NCI-H82 (cell line): ENCODE measurements at regions not wholly inside any gene's neighbourhood (a gene's known extent, or its start where the extent isn't known, plus 50 kb on each side); places are given as distances from the start of the nearest gene placed in this dataset.

Experiments
- DNase-seq: peaks from one replicate; lab custom pipeline; 2025; lab: John Stamatoyannopoulos, UW

DNA sequence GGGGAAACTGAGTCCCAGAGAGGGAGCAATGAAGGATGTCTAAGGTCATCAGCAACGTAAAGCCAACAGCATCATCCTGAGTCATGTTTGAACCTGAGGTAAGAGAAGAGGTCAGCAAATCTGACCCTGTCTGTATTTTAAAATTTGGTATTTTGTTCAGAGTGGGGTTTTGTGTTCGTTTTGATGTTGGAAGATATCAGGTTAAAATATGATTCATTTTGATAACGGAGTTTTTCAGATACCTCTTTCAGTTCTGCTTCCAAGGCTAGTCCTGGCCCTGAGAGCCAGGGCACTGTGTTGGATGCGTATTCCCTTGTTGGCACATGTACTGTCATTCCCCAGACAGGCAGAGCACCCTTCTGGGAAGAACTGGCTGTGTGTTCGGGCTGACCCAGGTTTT lies 291.0 kb downstream of the NSG2 start:
- DNase-seq = no peak

DNA sequence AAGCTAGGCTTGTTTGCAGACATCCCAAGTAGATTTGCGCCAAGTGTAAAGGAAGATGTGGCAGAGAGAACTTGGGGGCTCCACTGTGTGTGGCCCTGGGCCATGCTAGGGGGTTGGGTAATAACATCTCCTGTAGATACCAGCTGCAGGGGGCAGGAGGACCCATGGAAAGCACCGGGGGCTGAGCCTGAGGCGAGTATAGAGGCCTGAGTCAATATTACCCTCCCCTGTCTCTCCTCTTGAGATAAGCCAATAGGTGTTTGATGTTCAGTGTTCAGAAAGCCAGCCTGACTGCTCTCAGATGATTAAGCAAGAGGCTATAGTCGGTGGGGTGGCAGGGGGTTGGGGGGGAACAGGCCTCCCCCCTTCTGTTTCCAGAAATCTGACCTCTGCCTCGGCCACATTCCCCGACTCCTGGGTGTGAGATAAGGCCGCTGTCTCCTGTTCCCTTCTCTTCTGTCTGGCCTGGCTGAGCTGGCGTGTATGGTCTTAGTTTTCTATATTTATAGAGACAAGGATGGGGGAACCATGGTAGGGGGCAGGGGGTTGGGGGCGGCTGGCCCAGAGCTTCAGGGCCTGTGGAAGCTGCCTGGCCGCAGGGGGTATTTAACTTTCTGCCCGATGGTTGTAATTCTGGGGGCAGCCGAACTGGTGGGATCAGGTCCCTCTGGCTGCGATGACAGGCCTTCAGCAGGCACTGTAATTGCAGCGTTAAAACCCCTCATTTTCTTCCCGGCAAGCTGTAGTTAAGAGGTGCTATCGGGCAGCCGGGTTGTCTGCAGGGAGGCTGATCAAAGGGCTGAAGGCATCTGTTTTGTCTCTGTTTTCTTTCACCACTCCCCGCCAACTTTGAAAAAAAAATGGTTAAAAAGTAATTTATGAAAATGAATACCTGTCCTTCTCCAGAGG lies 292.0 kb downstream of the NSG2 start:
- no peak for DNase-seq

GRCh38 chr5:174338185-174339010 lies 292.9 kb downstream of the NSG2 start:
- no peak for DNase-seq

GRCh38 chr5:174339130-174339529 lies 293.6 kb downstream of the NSG2 start:
- DNase-seq = no peak

DNA sequence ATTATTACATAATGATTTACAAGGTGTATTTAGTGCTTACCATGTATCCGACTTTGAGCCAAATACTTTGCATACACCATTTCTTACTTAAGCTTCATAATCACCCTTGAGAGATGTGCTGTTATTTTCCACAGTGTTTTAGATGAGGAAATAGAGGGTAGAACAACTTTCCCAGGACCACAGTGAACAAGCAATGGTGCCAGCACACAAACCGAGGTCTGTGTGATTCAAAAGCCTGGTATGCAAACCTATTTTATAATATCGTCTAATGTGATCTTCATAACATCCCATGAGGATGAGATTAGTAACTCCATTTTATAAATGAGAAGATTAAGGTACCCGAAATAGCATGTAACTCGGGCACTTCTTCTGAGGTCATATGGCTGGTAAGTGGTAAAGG lies 294.7 kb downstream of the NSG2 start:
- DNase-seq = no peak

DNA sequence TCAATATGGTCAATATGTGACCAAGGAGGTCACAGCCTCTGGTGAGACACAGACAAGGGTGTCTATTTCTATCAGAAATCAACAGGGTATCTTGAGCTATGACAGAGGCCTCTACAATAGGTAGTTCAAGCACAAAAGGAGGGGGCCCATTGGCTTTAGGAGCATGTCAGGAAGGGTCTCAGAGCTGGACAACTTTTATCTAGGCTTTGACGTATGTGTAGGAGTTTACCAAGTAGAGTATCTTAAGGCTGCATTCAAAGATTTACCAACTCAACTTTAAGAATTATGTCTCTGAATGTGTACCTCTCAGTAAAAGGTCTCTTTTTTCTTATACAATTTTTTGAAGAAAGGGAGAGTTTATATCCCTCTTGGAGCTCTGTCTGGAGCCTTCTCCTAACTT lies 297.2 kb downstream of the NSG2 start:
- no peak for DNase-seq

DNA sequence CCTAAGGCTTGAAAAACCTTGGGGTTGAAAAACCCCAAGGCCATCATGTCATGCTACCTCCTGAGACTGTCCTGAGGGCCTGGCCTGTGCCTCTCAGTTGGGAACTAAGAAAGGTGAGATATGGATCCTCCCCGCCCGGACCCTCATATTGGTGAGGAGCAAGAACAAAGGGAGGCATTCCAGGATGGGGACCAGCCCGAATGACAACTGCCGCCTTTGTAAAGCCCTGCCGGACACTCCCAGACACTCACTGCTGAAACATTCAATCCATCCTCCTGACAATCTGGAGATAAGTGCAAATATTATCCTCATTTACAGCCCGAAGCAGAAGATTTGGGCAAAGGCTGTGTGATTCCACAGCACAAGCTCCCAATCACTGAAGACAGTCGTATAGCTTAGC lies 298.3 kb downstream of the NSG2 start:
- no peak for DNase-seq

GRCh38 chr5:174344335-174344734 lies 298.8 kb downstream of the NSG2 start:
- DNase-seq = no peak

GRCh38 chr5:174347183-174347582 lies 301.7 kb downstream of the NSG2 start:
- no peak for DNase-seq

- no peak for DNase-seq
Observed at GRCh38 chr5:174348311-174348981, 302.9 kb downstream of the NSG2 start.

DNA sequence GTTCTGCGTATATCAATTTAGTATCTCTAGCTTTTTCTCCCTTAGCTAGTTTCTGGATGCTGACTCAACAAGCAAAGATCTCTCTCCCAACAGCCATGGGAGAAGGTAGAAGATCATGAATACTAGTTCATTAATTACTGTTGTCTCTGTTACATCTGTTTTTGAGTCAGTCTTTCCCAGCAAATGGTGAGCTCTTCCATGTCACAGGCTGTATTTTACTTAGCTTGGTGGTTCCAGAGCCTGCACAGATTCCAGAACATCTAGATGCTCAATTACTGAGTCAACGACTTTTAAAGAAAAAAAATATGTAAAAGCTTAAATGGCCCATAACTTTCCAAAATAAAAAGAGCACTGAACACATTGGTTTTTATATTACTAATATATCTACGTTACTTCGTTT lies 307.2 kb downstream of the NSG2 start:
- DNase-seq = no peak

GRCh38 chr5:174354571-174354970 lies 309.1 kb downstream of the NSG2 start:
- DNase-seq = no peak

DNA sequence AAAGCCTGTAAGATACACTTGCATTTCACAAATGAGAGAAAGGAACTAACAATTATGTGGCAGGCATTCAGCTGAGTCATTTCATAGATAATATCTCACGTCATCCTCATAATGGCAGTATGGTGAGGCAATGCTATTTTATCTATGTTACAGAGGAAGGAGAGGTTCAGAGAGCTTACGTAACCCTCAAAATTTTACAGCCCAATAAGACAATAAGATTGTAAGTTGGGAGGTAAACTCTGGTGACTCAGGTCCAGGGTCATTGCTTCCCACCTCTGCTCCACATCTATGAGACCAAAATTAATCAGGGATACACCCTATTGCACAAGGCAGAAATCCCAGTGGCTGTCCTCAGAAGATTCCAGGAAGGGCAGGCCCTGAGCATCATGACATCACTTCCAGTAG lies 309.7 kb downstream of the NSG2 start:
- no peak for DNase-seq

- DNase-seq = no peak
Observed at GRCh38 chr5:174355995-174356394, 310.5 kb downstream of the NSG2 start.

- no peak for DNase-seq
Observed at GRCh38 chr5:174356536-174356935, 311.0 kb downstream of the NSG2 start.

DNA sequence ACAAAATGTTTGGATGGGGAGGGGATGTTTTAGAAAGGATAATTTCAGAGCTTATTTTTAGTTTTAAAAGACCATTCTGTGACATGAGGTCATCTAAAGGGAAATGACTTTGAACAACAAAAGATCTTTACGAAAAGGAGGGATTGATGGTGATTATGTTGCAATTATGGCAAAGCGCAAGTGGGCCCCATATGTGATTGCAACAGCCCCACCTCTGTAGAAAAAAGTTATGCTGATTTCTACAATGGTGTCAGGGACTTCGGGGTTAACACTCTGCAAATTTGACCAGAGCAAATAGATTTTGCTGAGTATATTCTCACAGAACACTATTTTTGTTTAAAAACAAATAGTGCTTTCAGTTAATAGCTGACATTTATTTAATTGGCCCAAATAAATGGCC lies 312.8 kb downstream of the NSG2 start:
- DNase-seq = no peak

DNA sequence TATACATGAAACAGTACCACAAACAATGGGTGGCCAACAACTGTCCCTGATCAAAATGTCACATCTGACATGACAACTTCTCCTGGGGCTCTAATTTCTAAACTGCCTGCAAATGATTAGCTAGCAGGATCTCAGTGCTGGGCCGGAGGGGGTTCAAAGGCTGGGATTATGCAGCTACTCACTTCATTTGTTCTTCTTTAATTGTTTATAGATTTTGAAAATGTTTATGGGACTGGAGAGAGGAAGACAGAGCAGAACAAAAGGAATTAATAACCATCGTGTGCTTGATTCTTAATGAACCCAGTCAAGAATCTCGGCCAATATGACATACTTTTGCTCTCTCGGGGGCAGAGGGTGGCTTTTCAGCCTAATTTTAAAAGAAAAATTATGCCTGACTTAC lies 313.6 kb downstream of the NSG2 start:
- no peak for DNase-seq

- DNase-seq = no peak
Observed at GRCh38 chr5:174362514-174362913, 317.0 kb downstream of the NSG2 start.

DNA sequence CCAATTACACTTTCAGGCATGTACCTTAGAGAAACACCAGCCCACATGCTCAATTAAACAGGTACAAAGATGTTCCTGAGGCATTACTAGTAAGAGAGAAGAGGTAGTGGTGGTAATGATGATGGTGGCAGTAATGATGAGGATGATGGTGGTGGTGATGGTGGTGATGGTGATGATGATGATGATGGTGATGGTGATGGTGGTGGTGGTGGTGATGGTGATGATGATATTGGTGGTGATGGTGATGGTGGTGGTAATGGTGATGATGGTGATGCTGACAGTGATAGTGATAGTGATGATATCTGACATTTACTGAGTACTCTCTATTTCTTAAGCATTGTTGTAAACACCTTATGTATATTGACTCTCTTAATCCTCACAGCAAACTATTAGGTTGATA lies 318.4 kb downstream of the NSG2 start:
- no peak for DNase-seq

GRCh38 chr5:174364676-174365075 lies 319.2 kb downstream of the NSG2 start:
- DNase-seq = no peak

DNA sequence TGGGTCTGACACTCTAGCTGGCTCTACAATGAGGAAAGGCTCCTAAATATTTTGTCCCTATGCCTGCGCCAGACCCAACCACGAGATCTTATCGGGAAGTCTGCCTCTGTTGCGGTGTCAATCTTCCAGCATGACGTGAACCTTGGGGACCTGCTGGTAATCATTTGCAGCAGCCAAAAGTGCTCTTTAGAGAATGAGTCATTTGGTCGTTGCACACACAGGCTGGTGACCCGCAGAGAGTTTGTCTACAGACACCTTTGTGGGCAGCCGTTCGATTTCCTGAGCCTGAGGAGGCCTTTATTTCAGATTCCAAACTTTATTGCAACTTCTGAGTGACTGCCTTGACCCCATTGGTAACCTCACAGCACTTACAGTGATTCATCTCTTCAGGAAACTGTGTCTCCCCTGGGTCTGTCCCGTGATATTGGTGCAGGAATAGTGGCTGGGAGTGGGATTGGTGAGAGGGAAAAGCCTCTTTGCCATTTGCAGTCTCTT lies 326.1 kb downstream of the NSG2 start:
- DNase-seq = no peak

GRCh38 chr5:174374206-174374605 lies 328.7 kb downstream of the NSG2 start:
- no peak for DNase-seq
